Glomerular endothelial cell (primary cell): ENCODE measurements at regions not wholly inside any gene's neighbourhood (a gene's known extent, or its start where the extent isn't known, plus 50 kb on each side); places are given as distances from the start of the nearest gene placed in this dataset.

Experiments
- DNase-seq: peaks from one replicate; pipeline ENCODE4 v3.0.0-alpha.2; 2011; ENCODE audit warnings: low read depth, low spot score; ENCODE audit errors: extremely low read depth

DNA sequence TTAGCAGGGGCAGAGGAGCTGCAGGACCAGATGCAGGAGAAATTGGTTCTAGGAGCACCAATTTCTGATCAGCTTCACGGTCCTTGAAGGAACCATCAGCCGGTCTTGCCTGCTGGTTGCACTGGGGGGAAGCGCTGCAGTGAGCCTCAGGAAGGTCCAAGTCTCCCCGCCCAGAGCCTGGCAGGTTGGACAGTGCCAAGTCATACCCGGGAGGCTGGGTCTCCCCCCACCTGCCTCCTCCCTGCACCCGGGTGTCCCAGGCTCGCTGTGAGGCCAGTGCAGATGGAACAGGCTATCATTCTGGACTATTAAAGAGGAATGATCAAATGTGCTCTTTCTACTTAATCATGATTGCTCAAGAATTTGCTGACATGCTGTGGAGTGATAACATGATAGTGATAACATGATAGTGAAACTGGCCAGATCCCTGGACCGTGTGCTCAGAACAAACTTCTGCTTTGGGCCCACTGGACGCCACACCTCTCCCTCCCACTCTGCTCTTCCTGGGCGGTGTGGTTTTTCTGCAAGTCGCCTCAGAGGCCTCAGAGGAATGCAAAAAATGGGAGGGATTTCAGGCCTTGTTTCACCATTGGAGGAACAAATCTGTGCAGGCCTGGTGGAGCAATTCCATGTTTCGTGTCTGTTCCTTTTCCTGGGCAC lies 236.0 kb downstream of the IRF8 start:
- DNase-seq, result no peak

DNA sequence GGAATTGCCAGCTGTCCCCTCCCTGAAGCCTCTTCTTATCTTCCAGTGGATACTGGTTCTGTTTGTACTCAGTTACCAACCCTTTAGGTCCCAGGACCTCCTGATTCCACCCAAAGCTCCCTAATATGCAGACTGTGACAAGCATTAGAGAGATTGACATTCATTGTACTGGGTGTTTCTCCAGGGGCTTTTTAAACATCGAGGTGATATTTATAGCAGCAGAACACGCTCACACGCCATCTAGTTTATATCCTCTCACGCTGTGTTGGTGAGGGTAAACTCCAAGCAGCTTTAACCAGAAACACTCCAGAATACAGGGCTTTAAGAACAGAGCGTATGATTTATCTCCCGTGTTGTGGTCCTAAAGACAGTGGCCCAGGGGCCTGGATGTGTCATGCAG lies 238.4 kb downstream of the IRF8 start:
- DNase-seq, result no peak

DNA sequence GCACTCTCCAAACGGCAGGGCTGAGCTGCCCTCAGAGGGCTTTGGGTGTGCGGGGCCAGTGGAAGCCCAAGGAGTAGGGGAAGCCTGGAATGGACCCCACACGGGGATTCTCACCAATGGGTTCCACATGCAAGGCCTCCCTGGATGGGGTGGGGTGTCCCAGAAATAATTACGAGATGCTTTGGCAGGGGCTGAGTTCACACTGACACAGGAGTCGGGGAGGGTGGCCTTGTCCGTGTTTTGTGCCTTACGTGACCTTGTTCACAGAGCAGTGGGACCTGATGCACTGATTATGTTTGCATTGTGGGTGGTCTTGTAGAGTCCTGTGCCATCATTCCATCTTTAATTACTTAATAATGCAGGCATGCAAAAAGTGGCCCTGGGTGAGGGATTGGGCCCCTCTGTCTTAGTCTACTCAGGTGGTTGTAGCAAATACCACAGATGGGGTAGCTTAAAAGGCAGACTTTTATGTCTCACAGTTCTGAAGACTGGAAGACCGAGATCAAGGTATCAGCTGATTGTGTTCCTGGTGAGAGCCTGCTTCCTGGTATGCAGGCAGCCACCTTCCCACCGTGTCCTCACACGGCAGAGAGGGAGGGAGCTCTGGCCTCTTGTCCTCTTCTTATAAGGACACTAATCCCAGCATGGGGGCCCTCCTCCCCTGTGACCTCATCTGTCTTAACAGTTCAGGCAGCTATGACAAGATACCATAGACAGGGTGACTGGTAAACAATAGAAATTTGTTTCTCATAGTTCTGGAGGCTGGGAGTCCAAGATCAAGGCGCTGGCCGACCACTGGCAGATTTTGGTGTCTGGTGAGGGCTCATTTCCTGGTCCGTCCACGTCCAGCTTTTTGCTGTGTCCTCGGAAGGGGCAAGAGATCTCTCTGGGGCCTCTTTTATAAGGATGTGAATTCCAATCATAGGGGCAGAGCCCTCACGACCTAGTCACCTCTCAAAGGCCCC lies 239.4 kb downstream of the IRF8 start:
- DNase-seq, result no peak

GRCh38 chr16:86142801-86143236 lies 243.9 kb downstream of the IRF8 start:
- no peak for DNase-seq

GRCh38 chr16:86143666-86144065 lies 244.7 kb downstream of the IRF8 start:
- no peak for DNase-seq

GRCh38 chr16:86145669-86146068 lies 246.7 kb downstream of the IRF8 start:
- no peak for DNase-seq

GRCh38 chr16:86150641-86151238 lies 251.8 kb downstream of the IRF8 start:
- DNase-seq, result no peak

DNA sequence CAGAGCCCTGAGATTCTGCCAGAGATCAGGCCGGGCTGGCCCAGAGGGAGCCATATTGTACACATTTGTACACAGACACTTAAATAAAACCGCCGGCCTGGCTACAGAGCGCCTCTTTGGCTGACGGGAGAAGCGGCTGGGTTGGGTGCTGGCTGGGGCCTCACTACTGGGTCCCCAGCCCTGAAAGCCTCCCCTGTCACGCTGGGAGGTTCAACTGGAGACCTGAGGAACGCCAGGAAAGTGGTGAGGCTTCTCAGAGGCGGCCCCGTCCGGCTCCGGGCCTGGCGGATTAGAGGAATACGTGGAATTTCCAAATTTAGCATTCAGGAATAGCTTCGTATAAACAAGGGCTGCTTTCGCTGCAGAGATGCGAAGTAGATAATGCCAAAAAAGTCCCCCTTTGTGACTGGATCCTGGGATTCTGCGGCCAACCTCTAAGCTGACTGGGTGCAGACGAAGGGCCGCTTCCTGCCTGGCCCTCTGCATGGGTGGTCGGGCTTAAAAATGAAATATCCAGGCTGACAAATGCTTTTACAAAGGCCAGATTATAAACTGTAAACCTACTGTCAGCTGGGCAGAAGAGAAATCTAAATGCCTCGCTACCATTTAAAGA lies 252.4 kb downstream of the IRF8 start:
- DNase-seq, result no peak

DNA sequence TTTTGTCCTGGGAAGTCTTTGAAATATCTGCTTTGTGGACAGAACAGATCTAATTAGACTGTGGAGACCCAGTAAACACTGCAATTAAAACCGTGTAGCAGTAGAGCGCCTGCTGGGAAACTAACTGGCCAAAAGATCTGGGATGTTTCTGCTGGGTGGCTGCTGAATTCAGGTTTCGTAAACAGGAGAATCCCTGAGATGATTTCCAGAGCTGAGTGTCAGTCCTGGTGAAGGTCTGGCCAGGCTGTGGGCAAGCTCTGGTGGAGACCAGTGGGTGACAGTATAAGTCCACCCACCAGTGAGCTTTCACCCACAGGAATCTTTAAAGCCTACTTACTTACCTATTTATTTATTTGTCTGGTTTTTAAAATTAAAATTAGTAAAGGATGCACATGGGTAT lies 257.2 kb downstream of the IRF8 start:
- no peak for DNase-seq

- no peak for DNase-seq
Measured at GRCh38 chr16:86157616-86158247, 258.8 kb downstream of the IRF8 start.

- no peak for DNase-seq
Measured at GRCh38 chr16:86158688-86159360, 259.9 kb downstream of the IRF8 start.

- DNase-seq, result no peak
Measured at GRCh38 chr16:86165479-86165878, 266.5 kb downstream of the IRF8 start.

DNA sequence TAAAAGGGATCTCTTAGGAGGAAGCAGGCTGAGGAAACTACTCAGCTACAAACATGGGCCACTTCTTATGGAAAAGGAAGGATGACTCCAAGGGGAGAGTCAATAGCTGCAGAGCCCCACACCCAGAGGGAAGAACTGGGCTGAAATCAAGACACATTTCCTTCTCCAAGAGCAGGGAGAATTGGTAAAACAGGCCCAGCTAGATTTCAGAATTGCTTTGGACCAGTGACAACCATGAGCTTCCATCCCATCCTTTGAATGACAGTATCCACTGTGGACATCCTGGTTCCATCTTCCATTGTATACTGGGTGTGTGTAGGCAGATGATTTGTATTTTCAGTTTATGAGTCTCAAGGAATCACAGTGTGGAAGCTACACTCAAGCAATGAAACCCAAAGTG lies 267.5 kb downstream of the IRF8 start:
- no peak for DNase-seq

GRCh38 chr16:86167061-86167460 lies 268.1 kb downstream of the IRF8 start:
- DNase-seq, result no peak

GRCh38 chr16:86170720-86171119 lies 271.8 kb downstream of the IRF8 start:
- DNase-seq, result no peak

GRCh38 chr16:86171329-86171728 lies 272.4 kb downstream of the IRF8 start:
- no peak for DNase-seq

GRCh38 chr16:86175816-86176215 lies 276.9 kb downstream of the IRF8 start:
- DNase-seq, result no peak

GRCh38 chr16:86176462-86176861 lies 277.5 kb downstream of the IRF8 start:
- DNase-seq, result no peak

GRCh38 chr16:86180244-86180643 lies 281.3 kb downstream of the IRF8 start:
- no peak for DNase-seq

DNA sequence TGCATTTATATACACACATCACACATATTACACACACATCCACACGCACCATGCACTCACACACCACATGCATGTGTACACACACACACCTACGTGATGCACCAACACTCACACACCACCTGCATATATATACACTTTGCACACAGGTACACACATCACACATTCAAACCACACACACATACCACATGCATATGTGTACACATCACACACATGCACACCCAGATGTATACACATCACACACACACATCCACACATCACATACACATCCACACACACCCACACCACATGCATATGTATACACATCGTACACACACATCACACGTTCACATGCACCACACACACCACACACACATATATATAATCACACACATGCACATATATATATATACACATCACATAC lies 281.8 kb downstream of the IRF8 start:
- no peak for DNase-seq
